ENCODE measurements at regions not wholly inside any gene's neighbourhood (a gene's known extent, or its start where the extent isn't known, plus 50 kb on each side); places are given as distances from the start of the nearest gene placed in this dataset.

- H3K27me3 ChIP-seq = no peaks in the 10 kb centered on the region
- TF ChIP-seq, protein P1, sequence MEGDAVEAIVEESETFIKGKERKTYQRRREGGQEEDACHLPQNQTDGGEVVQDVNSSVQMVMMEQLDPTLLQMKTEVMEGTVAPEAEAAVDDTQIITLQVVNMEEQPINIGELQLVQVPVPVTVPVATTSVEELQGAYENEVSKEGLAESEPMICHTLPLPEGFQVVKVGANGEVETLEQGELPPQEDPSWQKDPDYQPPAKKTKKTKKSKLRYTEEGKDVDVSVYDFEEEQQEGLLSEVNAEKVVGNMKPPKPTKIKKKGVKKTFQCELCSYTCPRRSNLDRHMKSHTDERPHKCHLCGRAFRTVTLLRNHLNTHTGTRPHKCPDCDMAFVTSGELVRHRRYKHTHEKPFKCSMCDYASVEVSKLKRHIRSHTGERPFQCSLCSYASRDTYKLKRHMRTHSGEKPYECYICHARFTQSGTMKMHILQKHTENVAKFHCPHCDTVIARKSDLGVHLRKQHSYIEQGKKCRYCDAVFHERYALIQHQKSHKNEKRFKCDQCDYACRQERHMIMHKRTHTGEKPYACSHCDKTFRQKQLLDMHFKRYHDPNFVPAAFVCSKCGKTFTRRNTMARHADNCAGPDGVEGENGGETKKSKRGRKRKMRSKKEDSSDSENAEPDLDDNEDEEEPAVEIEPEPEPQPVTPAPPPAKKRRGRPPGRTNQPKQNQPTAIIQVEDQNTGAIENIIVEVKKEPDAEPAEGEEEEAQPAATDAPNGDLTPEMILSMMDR (IDR thresholded peaks at IDR 0.05; ENCODE audit: low read depth, low read length) = no peak
- H3K4me3 ChIP-seq (ENCODE audit: low read depth, low read length) = no peak overlapping the region
- no peaks in the 10 kb centered on the region for H3K9me3 ChIP-seq
- H3K4me1 ChIP-seq = peaks cover 13% of the 10 kb centered on the region
- DNase-seq = no peak
- H3K36me3 ChIP-seq = no peaks in the 10 kb centered on the region
Observed at GRCh38 chr10:78960316-78960800, 108.4 kb upstream of the ZMIZ1 start.

DNA sequence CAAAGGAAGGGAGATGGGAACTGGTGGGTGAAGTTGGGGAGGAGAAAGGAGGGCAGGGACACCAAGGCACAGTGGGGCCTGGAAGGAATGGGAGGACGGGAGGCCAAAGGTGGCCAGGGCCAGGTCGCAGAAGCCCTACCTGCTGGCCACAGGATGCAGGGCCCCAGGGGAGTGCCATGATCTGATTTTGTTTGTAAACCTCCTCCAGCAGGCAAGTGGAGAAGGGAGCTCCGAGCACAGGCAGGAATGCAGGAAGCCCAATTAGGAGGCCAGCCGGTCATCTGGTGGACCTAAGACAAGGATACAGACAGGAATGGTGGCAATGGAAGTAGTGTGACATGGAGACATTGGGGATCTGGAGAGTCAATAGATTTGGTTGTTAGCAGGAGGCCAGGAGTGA, 107.0 kb upstream of the ZMIZ1 start:
- Histone ChIP-seq H3K36me3 (no peaks in the 10 kb centered on the region), H3K9me3 (no peaks in the 10 kb centered on the region), H3K4me1 (peaks cover 16% of the 10 kb centered on the region), H3K4me3 (ENCODE audit: low read depth, low read length) (no peak overlapping the region), H3K27me3 (no peaks in the 10 kb centered on the region)
- TF ChIP-seq, protein P1 (IDR thresholded peaks at IDR 0.05; ENCODE audit: low read depth, low read length) = no peak
- no peak for DNase-seq

DNA sequence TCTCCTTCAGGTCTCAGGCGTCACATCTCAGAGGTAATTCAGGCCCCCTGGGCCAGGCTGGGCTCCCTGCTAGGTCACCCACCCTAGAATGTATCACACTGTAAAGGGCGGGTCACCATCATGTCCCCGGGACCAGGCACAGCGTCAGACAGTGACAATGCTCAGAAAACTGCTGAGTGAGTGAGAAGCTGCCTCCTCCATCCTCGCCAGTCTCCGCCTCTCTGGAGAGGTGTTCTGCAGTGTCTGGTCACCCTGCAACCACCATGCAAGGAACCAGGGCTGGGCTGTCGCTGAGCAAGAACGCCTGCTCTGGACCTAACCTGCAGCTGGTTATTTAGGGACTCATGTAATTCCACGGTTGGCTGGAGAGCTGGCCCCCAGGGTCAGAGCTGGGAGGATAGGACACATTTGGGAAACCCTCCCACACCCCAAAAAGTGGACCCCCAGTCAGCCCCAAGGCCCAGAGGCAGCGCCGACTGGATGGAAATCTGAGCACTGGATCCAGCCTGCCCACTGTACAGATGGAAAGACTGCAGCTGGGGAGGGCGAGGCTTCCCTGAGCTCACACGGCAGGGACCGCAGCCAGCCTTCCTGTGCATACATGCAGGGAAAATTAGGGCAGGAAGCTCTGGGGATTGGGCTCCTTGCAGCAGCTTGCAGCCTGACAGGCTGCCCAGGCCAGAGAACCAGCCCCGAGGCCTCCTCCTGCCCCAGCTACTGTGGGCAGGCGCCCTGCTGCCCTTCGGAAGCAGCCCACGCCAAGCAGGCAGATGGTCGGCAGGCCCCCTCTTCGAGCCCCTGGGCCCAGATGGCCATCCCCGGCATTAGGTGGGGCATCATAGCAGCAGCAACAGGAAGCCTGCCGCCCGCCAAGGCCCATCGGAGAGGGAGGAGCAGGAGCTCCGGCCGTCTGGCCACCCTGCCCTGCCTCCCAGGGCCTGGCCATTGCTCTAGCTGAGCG, 105.4 kb upstream of the ZMIZ1 start:
- Histone ChIP-seq H3K27me3 (no peaks in the 10 kb centered on the region), H3K9me3 (no peaks in the 10 kb centered on the region)

GRCh38 chr10:78964274-78964951, 104.4 kb upstream of the ZMIZ1 start:
- TF ChIP-seq, protein P1 (IDR thresholded peaks at IDR 0.05; ENCODE audit: low read depth, low read length) = no peak
- peaks cover 15% of the 10 kb centered on the region for H3K4me1 ChIP-seq
- H3K27me3 ChIP-seq = no peaks in the 10 kb centered on the region
- H3K36me3 ChIP-seq = no peaks in the 10 kb centered on the region
- DNase-seq = no peak
- no peak overlapping the region for H3K4me3 ChIP-seq (ENCODE audit: low read depth, low read length)
- no peaks in the 10 kb centered on the region for H3K9me3 ChIP-seq

More for the DNA sequence above, 105.4 kb upstream of the ZMIZ1 start:
- TF ChIP-seq, protein P1 (IDR thresholded peaks at IDR 0.05; ENCODE audit: low read depth, low read length) = no peak
- no peak for DNase-seq
- Histone ChIP-seq H3K36me3 (no peaks in the 10 kb centered on the region), H3K4me3 (ENCODE audit: low read depth, low read length) (no peak overlapping the region), H3K4me1 (peaks cover 16% of the 10 kb centered on the region)

- DNase-seq = peak; percentile 72
- Histone ChIP-seq H3K36me3 (no peaks in the 10 kb centered on the region), H3K4me1 (peaks cover 12% of the 10 kb centered on the region), H3K9me3 (no peaks in the 10 kb centered on the region), H3K4me3 (ENCODE audit: low read depth, low read length) (no peak overlapping the region), H3K27me3 (no peaks in the 10 kb centered on the region)
- TF ChIP-seq, protein P1 (IDR thresholded peaks at IDR 0.05; ENCODE audit: low read depth, low read length) = no peak
Observed at GRCh38 chr10:78964952-78965633, 103.7 kb upstream of the ZMIZ1 start.
